GM21423 (cell line): ENCODE measurements at regions not wholly inside any gene's neighbourhood (a gene's known extent, or its start where the extent isn't known, plus 50 kb on each side); places are given as distances from the start of the nearest gene placed in this dataset.
"Not testable (repeated sequence)": the region's sequence is repeated elsewhere in the genome, so short reads cannot be mapped to it uniquely, and the experiment has no call there.

Experiments used
- ATAC-seq: cut with Tn5 transposase; IDR thresholded peaks from one replicate; pipeline ENCODE4 v1.9.1; 2021; ENCODE audit warnings: mild to moderate bottlenecking, moderate library complexity; ENCODE audit not compliant: unreplicated experiment

- no peak for ATAC-seq
Measured at GRCh38 chr15:23846218-23846617, 159.1 kb upstream of the NDN start.

- ATAC-seq: no peak
Measured at GRCh38 chr15:23850666-23851065, 163.6 kb upstream of the NDN start.

- ATAC-seq: no peak
Measured at GRCh38 chr15:23851921-23852320, 164.8 kb upstream of the NDN start.

- no peak for ATAC-seq
Measured at GRCh38 chr15:23853286-23853685, 166.2 kb upstream of the NDN start.

GRCh38 chr15:23854203-23854911 is 167.3 kb upstream of the NDN start:
- no peak for ATAC-seq

- ATAC-seq: no peak
Measured at GRCh38 chr15:23854912-23855659, 168.0 kb upstream of the NDN start.

GRCh38 chr15:23855947-23856346 is 168.8 kb upstream of the NDN start:
- ATAC-seq: no peak

GRCh38 chr15:23857028-23857641 is 170.0 kb upstream of the NDN start:
- no peak for ATAC-seq

- ATAC-seq: no peak
Measured at GRCh38 chr15:23859008-23859407, 171.9 kb upstream of the NDN start.

GRCh38 chr15:23860290-23861245 is 173.5 kb upstream of the NDN start:
- ATAC-seq: no peak

- ATAC-seq: no peak
Measured at GRCh38 chr15:23866832-23867231, 179.7 kb upstream of the NDN start.

GRCh38 chr15:23869396-23869795 is 182.3 kb upstream of the NDN start:
- ATAC-seq: no peak

- ATAC-seq: not testable (repeated sequence)
Measured at GRCh38 chr15:23873613-23874012, 186.5 kb upstream of the NDN start.

GRCh38 chr15:23877502-23878412 is 190.7 kb upstream of the NDN start:
- ATAC-seq: peak; percentile 68

GRCh38 chr15:23881291-23881690 is 194.2 kb upstream of the NDN start:
- ATAC-seq: no peak

GRCh38 chr15:23890218-23890617 is 203.1 kb upstream of the NDN start:
- ATAC-seq: no peak

GRCh38 chr15:23897091-23897490 is 210.0 kb upstream of the NDN start:
- no peak for ATAC-seq

GRCh38 chr15:23897531-23897930 is 210.4 kb upstream of the NDN start:
- no peak for ATAC-seq

- ATAC-seq: no peak
Measured at GRCh38 chr15:23910030-23910429, 222.9 kb upstream of the NDN start.

- no peak for ATAC-seq
Measured at GRCh38 chr15:23912191-23912590, 225.1 kb upstream of the NDN start.
